Activated T-cell treated with anti-CD3 and anti-CD28 coated beads for 24 hours (primary cell): ENCODE measurements at regions not wholly inside any gene's neighbourhood (a gene's known extent, or its start where the extent isn't known, plus 50 kb on each side); places are given as distances from the start of the nearest gene placed in this dataset.

Source experiments
- DNase-seq: peaks from one replicate; pipeline ENCODE4 v3.0.0-alpha.2; 2020; ENCODE audit warnings: low read depth

DNA sequence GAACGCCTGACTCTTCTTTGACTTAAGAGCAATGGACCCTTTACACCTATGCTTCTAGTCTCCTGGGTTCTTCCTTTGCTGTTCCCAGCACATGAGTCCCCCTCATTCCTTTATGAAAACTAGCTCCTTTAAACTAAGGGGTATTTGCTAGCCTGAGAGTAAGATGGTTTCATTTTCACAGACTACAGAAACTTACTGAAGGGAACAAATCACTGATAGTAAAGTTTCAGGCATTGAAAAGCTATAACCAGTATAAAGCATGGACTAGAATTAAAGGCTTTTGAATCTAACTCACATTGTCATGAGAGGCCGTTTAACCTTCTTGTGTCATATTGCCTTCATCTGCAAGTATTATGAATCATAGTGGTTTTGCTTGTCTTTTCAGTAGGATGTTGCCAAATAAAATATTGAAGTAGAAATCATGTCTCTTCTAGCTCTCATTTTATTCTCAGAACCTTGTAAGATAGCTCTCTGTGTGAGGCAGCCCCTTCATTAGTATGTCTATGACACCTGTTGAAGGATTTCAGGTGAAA lies 765.9 kb downstream of the NR2F2 start:
- DNase-seq = no peak

DNA sequence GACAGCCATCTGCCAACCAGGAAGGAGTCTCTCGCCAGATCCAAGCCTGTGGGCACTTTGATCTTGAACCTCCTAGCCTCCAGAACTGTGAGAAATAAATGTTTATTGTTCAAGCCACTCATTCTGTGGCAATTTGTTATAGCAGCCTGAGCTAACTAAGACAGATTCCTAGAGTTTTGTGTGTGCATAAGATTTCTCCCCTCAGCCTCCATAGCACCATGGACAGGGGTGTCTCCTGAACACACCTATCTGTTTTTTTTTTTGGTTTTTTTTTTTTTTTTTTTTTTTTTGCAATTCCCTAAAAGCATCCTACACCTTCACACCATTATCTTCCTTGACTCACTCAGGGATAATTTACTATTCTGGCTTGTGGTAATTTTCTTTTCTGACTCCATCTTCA lies 768.5 kb downstream of the NR2F2 start:
- DNase-seq = no peak

DNA sequence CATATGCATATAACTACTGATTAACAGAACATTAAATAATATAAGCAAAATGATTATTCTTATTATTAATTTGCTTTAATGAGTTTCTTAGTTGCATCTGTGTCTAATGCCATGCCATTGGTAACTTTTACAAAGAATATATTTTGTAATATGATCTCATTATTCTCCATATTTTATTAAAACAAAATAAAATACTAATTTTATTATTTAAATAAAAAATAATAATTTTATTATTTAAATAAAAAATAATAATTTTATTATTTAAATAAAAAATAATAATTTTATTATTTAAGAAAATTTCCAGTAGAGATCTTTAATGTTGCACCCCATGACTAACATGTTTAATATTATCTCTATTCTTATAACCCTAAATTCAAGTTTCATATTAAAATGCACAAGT lies 771.1 kb downstream of the NR2F2 start:
- no peak for DNase-seq

DNA sequence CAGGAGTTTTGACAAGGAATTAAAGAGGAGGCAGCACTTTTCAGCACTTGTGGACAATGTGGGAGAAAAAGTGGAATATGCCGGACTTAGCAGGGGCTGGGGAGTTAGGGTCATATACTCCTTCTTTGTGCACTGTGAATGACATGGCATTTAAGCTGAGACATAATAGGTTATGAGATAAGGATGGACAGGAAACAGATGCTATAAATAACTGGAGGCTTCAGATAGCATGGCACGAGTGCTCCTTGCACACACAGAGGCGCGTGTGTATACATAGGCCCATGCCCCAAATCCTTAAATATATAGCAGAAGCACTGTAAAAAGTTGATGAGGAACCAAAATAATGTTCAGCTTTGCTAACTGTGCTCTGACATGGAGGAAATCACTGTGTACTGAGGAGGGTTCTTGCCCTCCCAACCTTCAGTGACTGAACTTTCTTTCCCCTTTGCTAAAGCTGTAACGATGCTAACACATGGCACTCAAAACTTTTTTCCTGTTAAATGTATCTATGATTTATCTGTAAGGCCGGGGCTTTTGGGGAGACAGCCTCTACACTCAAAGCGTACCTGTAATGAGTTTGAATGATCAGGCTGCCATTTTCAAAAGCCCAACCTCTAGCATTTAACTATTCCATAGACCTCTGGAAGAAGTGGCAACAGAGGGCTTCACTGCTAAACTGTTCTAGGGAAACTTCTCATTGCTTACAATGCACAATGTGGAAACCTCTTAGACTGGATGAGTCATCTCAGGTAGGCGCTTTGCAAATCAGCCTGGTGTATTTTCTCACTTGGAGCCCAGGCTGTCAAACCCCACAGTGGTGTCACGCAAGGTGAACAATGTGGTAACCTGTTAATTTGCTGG lies 784.6 kb downstream of the NR2F2 start:
- no peak for DNase-seq

DNA sequence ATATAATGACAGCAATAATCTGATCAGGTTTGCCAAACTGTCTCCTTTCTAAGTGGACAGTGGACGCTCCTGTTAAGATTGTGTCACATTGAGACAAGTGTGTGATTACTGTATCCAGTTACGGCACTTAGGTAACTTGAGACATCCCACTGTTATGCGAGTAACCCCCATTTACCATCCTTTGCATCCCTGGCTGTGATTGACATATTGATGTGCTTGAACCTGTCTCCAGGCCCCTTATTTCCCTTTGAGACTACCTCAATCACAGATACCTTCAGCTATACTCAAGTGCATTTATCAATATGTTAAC lies 785.2 kb downstream of the NR2F2 start:
- no peak for DNase-seq

DNA sequence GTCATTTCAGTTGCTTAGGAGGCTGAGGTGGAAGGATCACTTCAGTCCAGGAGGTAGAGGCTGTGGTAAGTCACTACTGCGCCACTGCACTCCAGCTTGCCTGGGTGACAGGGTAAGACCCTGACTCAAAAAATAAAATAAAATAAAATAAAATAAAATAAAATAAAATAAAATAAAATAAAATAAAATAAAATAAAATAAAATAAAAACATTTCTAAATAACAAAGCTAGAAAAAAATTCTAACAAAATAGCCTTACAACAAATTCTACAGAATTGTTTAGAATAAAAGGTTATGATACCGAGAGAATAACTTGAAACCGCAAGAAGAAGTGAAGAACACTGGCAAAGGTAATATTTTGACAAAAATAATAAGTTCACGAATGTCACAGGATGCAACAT lies 794.3 kb downstream of the NR2F2 start:
- DNase-seq = no peak

DNA sequence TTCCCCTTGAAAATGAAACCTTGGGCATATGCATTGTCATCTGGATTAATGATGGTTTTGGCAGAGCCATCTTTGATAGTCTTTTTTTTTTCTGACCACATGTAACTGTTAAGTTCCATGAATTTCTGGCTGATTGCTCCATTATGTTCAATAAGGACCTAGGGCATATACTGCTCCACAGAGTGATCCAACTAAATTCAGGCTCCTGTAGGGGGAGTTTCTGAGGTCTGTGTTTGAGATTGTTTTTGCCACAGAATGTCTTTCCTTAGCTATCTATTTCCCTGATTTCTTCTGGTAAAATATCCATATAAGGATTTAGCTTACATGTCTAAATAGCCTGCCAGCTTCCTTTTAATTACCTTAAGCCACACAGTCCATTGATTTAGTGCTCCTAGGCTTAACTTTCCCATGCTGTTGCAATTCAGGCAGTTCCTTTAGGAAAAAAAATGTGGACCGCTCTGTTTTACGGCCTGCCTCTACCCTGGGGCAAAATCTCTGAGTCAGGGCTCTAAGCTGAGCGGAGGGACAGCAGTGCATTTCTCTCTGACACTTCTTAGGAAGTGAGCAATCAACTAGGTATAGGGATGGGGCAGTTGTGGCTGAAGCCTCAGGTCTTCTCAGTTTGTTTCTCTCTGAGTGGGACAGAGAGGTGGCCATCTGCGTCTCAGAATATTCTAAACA lies 796.2 kb downstream of the NR2F2 start:
- no peak for DNase-seq

DNA sequence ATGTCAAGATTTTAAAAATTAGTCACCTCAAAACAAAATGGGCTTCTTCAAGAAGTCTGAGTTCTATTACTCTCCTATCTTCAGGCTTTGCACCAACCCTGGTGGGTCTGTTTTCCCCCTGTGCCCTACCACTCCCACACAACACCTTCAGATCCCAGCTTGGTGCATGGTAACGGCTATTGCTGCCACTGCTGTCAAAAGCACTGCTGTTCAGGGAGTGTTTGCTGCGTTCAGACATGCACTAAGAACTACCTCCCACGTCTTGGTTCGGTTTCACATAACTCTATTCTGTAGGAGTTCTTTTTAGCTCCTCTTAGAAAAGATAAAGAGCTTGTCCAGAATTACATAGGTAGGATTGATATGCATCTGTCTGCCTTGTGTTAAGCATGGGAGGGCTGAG lies 799.2 kb downstream of the NR2F2 start:
- DNase-seq = no peak

DNA sequence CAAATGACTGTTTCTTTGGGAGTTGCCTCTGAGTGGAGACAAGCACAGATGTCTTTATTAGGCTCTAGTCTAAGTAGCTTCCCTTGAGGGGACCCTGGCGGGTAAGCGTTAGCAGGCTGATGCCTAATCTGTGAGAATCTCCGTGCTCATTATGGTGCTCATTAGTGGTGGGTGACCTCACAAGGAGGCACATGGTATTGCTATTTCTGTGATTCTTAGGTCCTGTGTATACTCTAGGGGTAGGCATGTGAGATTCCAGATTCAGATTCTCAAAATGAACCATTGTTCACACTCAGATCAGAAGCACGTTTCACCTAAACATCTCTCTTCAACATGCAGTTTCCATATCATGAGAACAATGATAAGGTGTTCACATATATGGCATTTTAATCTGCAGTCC lies 809.7 kb downstream of the NR2F2 start:
- DNase-seq = no peak

DNA sequence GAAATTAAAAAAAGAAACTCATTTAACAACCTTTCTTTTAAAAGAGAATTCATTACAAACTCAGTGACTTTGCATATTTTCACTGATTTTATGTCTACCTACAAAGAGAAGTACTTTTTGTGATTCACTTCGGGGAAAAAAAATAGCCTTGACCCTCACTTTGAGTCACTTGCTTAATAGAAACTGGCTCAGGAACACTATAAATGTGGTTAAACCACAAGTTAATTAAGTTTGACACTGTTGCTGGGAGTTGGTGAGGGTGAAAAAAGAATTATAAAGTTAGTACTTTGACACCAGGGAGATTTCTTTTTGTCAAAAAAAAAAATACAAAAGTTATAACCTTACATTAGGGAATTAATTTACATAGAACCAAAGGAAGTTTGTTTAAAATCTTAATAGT lies 810.9 kb downstream of the NR2F2 start:
- DNase-seq = no peak

DNA sequence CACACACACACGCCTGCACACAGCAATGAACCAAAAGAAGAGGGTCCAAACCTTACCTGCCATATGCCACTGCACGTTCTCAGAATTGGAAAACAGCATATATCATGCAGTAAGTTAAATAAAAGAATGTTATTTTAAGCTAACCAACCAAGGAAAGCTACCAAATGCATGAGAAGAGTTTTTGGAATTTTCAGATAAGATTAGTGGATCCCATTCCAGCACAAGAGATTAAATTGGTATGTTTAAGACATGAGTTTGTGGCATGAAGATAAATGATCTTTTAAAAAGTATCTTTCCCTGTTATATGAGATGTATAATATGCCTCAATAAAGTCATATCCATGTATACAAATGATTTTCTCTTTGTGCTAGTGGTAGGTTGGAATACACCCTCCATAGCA lies 811.4 kb downstream of the NR2F2 start:
- no peak for DNase-seq

DNA sequence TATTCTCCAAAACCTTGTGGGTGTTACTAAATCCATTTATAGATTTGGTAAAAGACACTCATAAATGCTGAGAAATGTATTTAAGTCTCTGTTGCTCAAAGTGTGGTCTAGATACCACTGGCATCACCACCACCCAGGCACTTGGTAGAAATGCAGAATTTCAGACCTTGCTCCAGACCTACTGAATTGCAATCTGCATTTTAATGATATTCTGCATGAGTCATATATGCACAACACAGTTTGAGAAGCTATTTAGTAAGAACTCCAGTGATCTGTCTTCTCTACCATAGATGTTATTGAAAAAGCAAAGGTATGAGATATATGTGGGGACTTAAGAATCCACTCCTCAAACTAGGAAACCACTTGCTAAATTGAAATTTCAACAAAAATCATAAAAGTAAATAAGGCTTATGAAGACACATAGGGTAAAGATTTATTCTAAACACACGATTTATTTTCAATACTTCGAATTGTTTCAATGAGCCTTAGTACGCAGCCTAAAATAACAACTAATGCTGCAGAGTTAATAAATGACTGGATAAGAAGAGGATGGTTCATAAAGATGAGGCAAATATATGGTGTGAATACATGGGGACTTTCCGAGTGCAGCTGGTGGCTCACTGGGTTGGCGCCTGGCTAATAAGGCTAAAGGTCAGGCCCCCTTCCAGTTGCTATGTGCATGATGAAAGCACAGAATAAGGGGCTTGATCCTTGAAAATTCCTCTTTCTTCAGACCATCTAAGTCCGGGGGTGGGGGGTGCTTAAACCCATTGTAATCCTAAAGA lies 813.3 kb downstream of the NR2F2 start:
- DNase-seq = no peak

DNA sequence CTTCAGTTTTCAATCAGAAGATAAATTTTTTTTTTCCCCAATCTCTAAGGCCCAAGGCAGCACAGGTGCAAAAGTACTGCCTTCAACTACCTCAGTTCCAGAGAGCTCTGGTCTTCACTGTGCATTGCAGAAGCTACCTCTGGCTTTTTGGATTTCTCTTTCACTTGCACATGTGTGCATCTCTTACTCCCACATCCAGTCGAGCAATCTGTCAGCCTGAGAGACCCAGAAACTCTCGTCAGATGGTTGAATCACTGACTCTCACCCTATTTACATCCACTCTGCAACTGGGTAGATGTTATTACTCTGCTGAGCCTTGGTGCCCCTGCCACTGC lies 813.8 kb downstream of the NR2F2 start:
- DNase-seq = no peak

DNA sequence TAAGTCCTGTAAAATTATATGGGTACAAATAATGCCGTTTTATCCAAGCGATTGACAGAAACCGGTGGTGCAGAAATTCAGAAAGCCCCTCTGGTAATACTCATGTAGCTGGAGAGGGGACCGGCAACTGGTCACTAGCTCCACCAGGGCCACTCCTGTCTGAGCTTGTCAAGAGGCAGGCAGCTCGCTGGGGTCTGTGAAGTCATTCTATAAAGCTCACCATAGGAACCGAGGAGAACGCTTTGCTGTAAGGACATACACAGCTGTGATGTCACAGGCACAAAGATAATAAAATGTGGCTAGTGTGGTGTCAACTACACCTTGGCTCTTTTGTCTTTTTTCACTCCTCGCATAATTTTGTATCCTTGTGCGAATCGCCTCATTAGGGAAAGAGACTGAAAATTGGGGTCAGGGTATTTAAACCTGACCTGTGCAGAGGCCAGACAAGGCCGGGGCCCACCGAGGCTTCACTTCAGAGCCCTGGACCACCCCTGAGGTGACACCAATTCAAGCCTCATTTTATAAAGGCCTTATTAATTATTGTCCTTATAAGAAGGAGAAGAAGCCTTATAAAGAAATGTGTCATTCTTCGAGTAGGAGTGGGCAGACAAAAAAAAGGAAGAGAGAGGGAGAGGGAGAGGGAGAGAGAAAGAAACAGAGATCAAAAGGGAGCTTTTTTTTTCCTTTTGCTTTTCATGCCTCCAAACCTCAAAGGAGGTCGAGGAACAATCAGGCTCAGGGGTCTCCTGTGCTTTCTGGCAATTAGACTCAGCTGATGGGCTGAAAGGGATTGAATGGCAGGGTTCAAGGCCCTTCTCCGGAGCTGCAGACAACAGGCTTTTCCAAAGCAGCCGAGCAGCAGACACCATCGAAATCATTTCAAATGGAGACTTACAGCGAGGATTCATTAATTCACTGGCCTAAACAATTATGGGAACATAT lies 813.3 kb upstream of the ARRDC4 start:
- no peak for DNase-seq

DNA sequence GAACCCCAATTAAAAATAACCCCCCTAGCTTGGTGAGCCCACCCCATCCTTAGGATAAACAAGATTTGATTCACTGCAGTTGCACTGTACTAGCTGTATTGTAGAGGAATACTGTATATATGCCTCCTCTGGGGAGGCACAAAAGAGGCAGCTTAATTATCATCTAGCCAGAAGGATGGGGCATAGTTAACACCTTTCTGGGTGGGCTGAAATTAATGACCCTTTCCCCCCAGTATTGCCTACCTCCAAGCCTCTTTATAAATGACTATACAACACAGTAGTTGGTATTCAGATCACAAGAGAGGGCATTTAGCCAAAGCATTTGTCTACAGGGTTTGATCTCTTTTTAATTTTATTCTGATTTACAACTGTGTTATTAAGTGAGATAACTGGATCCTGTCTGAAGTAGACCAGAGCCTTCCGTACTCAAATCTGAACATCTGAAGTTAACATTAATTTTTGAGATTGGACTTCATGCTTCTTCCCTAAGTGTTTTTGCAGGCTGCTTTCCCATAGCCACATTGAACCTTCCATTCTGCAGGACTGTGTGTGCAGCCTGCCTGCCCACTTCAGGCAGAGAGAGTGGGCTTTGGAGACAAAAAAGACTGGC lies 807.0 kb upstream of the ARRDC4 start:
- DNase-seq = no peak

DNA sequence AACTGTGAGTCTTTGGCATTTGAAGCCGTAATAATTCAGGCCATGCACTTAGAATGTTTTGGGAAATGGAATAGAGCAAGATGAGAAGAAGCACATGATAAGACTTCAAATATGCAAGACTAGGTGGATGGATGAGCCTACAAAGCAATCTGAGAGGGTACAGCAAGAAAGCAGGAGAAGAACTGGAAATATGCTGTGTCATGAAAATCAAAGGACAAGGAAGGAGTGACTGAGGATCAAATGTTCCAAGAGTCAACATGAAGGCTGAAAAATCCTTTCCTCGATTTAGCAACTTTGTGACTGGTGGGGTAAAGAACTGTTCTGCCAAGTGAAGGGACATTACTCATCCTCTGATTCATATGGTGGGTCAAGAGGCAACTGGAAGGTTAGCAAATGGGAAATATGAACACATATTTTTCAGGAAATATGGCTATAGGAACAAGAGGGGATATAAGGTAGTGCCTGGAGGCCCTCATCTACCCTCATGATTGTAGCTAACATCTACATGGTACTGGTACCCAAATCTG lies 803.7 kb upstream of the ARRDC4 start:
- DNase-seq = no peak

DNA sequence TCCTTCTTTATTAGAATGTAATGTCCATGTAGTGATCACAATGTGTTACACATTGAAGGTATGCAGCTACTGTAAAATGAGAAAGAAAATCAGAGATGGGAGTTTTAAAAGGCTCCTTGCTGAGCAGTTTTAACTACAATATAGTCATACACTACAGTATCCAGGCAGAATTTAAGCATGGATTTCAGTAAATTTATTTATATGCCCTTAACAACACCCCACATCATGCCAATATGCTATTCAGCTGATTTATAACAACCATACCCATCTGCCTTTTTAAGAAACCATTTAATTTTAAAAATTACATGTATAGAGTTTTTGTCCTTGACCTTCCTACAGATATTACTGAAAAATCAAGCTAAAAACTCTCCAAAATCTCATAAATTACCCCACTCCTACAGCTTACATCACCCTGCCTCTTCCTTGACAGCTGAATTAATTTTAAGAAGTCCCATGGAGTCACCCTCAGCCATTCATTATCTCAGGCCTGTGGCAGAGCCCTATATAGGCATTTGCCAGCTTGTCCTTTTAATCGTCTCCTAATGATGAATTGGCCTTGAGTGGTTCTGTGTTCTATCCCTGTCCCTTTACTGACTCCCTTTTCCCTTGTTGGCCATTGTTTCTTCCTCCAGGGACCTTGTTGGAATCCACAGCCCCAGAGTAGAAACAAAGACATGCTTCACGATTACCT lies 797.6 kb upstream of the ARRDC4 start:
- no peak for DNase-seq

DNA sequence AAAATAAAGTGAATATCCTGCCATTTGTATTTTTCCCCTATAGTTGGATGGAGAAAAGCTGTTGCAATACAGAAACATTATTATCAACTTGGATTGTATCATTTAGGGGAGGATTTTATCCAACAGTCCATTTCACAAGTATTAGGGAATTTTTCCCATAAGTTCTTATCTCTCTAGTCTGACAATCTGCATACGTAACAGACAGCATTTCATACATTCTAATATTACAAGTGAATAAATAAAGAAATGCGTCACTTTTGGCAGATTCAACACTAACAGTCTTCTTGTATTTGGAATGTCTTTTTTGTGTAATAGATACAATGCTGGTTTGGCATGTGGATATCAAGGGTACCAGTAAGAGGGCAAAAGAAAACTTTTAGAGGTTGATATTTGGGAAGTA lies 795.3 kb upstream of the ARRDC4 start:
- DNase-seq = no peak

DNA sequence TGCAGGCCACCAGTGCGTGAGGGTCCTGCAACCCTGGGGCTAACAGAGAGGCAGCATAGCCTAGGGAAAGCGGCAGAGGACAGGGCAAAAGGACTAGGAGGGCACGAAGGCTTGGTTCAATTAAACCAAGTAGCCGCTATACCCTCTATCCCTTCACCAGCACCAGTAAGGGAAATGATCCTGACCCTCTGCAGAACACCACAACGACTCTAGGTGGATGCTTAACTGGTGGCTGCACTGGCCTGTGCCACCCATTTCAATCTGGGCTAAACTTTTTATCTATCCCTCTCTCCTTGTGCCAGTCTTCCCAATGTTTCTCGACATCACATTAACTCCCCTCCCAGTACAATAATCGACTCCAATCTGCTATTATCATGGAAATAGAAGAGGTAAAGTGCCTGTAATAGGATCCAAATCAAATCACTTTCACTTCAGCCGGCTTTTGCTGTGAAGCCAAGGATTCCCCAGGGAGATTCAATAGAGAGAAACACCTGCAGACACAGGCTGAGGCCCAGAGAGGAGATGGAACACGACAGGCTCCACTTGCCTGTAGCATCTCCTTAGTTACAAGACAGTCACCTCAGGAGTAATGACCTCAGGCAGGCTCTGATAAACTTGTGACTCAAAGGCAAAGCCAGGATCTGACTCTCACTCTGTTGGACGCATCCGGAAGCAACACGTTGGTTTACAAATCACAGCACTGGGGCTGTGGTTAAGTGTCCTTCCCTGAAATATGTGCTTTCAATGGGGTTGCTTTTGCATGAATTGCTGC lies 791.6 kb upstream of the ARRDC4 start:
- no peak for DNase-seq

DNA sequence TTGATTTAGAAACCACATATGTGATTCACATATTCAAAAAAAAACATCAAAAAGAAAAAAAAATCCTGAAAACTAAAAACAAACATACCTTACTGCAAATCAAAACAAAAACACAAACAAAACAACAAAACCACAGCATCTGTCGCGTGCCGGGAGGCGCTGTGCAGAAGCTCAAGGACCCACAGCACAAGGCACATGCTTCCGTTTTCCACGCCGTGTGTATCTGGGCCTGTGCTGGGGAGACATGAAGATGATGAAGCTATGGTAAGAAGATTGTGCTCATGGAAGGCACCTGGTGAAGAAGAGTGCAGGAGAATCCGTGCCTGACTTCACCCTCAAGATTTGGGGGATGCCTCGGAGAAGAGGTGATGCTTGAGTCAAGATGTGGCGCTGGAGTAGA lies 788.9 kb upstream of the ARRDC4 start:
- no peak for DNase-seq
